CD4-positive, alpha-beta memory T cell (primary cell): ENCODE measurements at regions not wholly inside any gene's neighbourhood (a gene's known extent, or its start where the extent isn't known, plus 50 kb on each side); places are given as distances from the start of the nearest gene placed in this dataset.

Experiments used
- CTCF ChIA-PET: fragments of 350-600 bp; sonication (Branson Sonifier 250); formaldehyde crosslinking; loops from one replicate; lab custom pipeline; 2021; ENCODE audit warnings: inconsistent platforms; ENCODE audit not compliant: partially characterized antibody; lab: Charles Lee
- POLR2A ChIA-PET: fragments of 350-600 bp; sonication (Branson Sonifier 250); formaldehyde crosslinking; loops from one replicate; lab custom pipeline; 2021; ENCODE audit not compliant: partially characterized antibody; lab: Charles Lee
- DNase-seq, 5 donors: peaks; one replicate each; pipeline versions ENCODE4 v3.0.0 to v3.0.0-alpha.2; 2020 to 2022; ENCODE audit warnings: mixed read lengths in 1 of 5
- H3K27ac ChIP-seq: one replicate; pipeline ENCODE4 v1.7.0; 2013; ENCODE audit warnings: low read depth, low read length
- H3K27me3 ChIP-seq: 2 replicates; pipeline ENCODE4 v1.7.0; 2013; ENCODE audit warnings: mild to moderate bottlenecking, low read length, moderate library complexity; ENCODE audit not compliant: insufficient read depth
- H3K36me3 ChIP-seq: 2 replicates; pipeline ENCODE4 v1.7.0; 2013; ENCODE audit warnings: mild to moderate bottlenecking, low read length, moderate library complexity; ENCODE audit not compliant: insufficient read depth
- H3K4me1 ChIP-seq: 2 replicates; pipeline ENCODE4 v1.7.0; 2013; ENCODE audit warnings: mild to moderate bottlenecking, low read length, moderate library complexity; ENCODE audit not compliant: insufficient read depth
- H3K4me3 ChIP-seq, 2 donors: one replicate each; pipeline ENCODE4 v1.7.0; 2013; ENCODE audit warnings: low read length in 2 of 2, mild to moderate bottlenecking in 1 of 2
- H3K9me3 ChIP-seq, 2 donors: one replicate each; pipeline ENCODE4 v1.7.0; 2013; ENCODE audit warnings: low read length in 2 of 2, control low read depth in 1 of 2; ENCODE audit not compliant: control insufficient read depth in 1 of 2
- H3K27ac Mint-ChIP-seq, 7 donors: one replicate each; pipeline ENCODE4 v1.8.0; 2020 to 2021; ENCODE audit warnings: mixed read lengths in 7 of 7, mild to moderate bottlenecking in 6 of 7, inconsistent platforms in 3 of 7, moderate library complexity in 3 of 7
- H3K27me3 Mint-ChIP-seq, 2 donors: one replicate each; pipeline ENCODE4 v1.8.0; 2020 to 2021; ENCODE audit warnings: mixed read lengths in 2 of 2
- H3K36me3 Mint-ChIP-seq, 2 donors: one replicate each; pipeline ENCODE4 v1.8.0; 2020 to 2021; ENCODE audit warnings: mixed read lengths in 2 of 2, inconsistent platforms in 1 of 2, mild to moderate bottlenecking in 1 of 2
- H3K4me1 Mint-ChIP-seq, 4 donors: one replicate each; pipeline ENCODE4 v1.8.0; 2020 to 2021; ENCODE audit warnings: mixed read lengths in 4 of 4, mild to moderate bottlenecking in 1 of 4
- H3K4me3 Mint-ChIP-seq, 8 donors: one replicate each; pipeline ENCODE4 v1.8.0; 2020 to 2021; ENCODE audit warnings: mixed read lengths in 8 of 8, mild to moderate bottlenecking in 7 of 8, moderate library complexity in 6 of 8, inconsistent platforms in 3 of 8
- H3K9me3 Mint-ChIP-seq, 8 donors: one replicate each; pipeline ENCODE4 v1.8.0; 2020 to 2021; ENCODE audit warnings: mixed read lengths in 8 of 8, mild to moderate bottlenecking in 5 of 8, inconsistent platforms in 3 of 8, moderate library complexity in 1 of 8
- intact Hi-C: fragments of 100-400 bp; cut with micrococcal nuclease; formaldehyde crosslinking; loops from one replicate; pipeline ENCODE4 v1.15.1; 2023

DNA sequence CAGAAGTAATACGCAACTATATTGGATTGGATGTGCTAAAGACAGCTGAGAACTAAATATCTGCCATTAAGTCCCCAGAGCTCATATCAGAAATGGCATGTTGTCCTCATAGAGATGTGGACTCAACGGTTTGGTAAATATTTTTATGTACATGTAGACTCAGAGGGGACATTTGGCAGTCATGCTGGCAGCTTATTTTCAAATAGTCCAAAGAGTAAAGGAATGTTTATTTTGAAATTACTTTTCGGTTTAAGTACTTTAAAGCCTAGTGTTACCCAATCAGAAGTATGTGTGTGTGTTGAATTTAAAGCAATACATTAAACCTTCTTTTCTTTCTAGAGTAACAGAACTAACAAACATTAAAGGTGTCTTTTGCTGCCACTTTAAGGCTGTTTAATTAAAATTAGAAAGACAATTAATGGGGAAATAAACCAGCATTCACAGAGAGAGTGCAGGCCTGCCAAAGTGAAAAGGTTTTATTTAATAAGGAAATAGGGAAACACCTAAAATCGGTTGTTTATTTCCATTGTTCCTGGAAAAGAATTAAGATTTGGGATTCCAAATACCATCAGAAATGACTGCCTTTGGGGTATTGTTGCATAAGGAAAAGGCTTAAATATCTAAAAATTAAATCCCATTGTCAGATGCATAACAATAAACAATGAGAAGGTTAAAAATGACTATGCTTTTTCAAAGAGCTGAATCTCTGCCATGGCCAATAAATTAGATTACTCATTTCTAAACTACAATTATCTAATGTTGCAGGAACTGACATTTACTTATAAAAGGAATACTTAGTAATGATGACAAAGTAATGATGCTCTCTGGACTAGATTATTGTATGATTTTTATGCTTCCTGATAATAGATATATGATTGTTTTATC lies 113.4 kb upstream of the AHR start:
- ChIA-PET POLR2A (no interaction called here), CTCF (interaction anchor here (1.0 kb wide), 1 partner anchor 116 kb away, joined by 3 read pairs; no protein-coding TSS in a partner anchor)
- Histone ChIP-seq H3K27ac (no peak overlapping the region), H3K36me3 (no peaks in the 10 kb centered on the region), H3K9me3 (no peaks in the 10 kb centered on the region), H3K4me3 (no peak overlapping the region), H3K27me3 (no peaks in the 10 kb centered on the region), H3K4me1 (peaks cover 11% of the 10 kb centered on the region)
- Mint-ChIP-seq H3K4me3 (no peak overlapping the region), H3K27me3 (no peaks in the 10 kb centered on the region), H3K9me3 (peaks cover 0 to 3% (median 0%) of the 10 kb centered on the region in 8 donors), H3K4me1 (peaks cover 7 to 12% (median 11%) of the 10 kb centered on the region in 4 donors), H3K27ac (peak overlapping the region in 1 of 7 donors; percentile 75), H3K36me3 (peaks cover 0 to 4% of the 10 kb centered on the region in 2 donors)
- intact Hi-C loops, result no loop called here
- no peak for DNase-seq

- H3K4me1 Mint-ChIP-seq, result peaks cover 7 to 12% (median 11%) of the 10 kb centered on the region in 4 donors
- DNase-seq, result no peak
- Histone ChIP-seq H3K4me3 (no peak overlapping the region), H3K4me1 (peaks cover 11% of the 10 kb centered on the region), H3K9me3 (no peaks in the 10 kb centered on the region), H3K27ac (no peak overlapping the region), H3K27me3 (no peaks in the 10 kb centered on the region), H3K36me3 (no peaks in the 10 kb centered on the region)
- ChIA-PET POLR2A (no interaction called here), CTCF (no interaction called here)
- H3K27ac Mint-ChIP-seq, result peak overlapping the region in 2 of 7 donors; percentile 40 to 75
- intact Hi-C loops, result no loop called here
- H3K9me3 Mint-ChIP-seq, result peaks cover 0 to 3% (median 0%) of the 10 kb centered on the region in 8 donors
- H3K4me3 Mint-ChIP-seq, result peak overlapping the region in 3 of 8 donors; percentile 2 to 11 (median 3)
- peaks cover 0 to 4% of the 10 kb centered on the region in 2 donors for H3K36me3 Mint-ChIP-seq
- no peaks in the 10 kb centered on the region for H3K27me3 Mint-ChIP-seq
Observed at GRCh38 chr7:17185690-17186070, 112.8 kb upstream of the AHR start.

GRCh38 chr7:17186745-17187530 lies 111.5 kb upstream of the AHR start:
- H3K4me3 ChIP-seq, result no peak overlapping the region
- Mint-ChIP-seq H3K27me3 (no peaks in the 10 kb centered on the region), H3K4me3 (no peak overlapping the region), H3K27ac (peak overlapping the region in 4 of 7 donors; percentile 14 to 79 (median 53)), H3K4me1 (peaks cover 5 to 12% (median 11%) of the 10 kb centered on the region in 4 donors), H3K36me3 (no peaks in the 10 kb centered on the region), H3K9me3 (peaks cover 0 to 1% (median 0%) of the 10 kb centered on the region in 8 donors)
- CTCF ChIA-PET, result interaction anchor here (1.6 kb wide), 1 partner anchor 124 kb away, joined by 6 read pairs; no protein-coding TSS in a partner anchor
- no peaks in the 10 kb centered on the region for H3K36me3 ChIP-seq
- no peaks in the 10 kb centered on the region for H3K9me3 ChIP-seq
- intact Hi-C loops, result no loop called here
- H3K4me1 ChIP-seq, result peaks cover 11% of the 10 kb centered on the region
- H3K27ac ChIP-seq, result no peak overlapping the region
- POLR2A ChIA-PET, result interaction anchor here (0.6 kb wide), 1 partner anchor 204 kb away, joined by 3 read pairs; no protein-coding TSS in a partner anchor
- no peak for DNase-seq
- H3K27me3 ChIP-seq, result no peaks in the 10 kb centered on the region

GRCh38 chr7:17194656-17195055 lies 103.8 kb upstream of the AHR start:
- Histone ChIP-seq H3K27me3 (no peaks in the 10 kb centered on the region), H3K4me3 (no peak overlapping the region), H3K36me3 (no peaks in the 10 kb centered on the region), H3K27ac (no peak overlapping the region), H3K9me3 (no peaks in the 10 kb centered on the region), H3K4me1 (peaks cover 3% of the 10 kb centered on the region)
- ChIA-PET POLR2A (no interaction called here), CTCF (no interaction called here)
- Mint-ChIP-seq H3K36me3 (no peaks in the 10 kb centered on the region), H3K9me3 (no peaks in the 10 kb centered on the region), H3K4me1 (peaks cover 0 to 7% (median 4%) of the 10 kb centered on the region in 4 donors), H3K27me3 (no peaks in the 10 kb centered on the region), H3K27ac (no peak overlapping the region), H3K4me3 (no peak overlapping the region)
- DNase-seq, result no peak
- intact Hi-C loops, result no loop called here

DNA sequence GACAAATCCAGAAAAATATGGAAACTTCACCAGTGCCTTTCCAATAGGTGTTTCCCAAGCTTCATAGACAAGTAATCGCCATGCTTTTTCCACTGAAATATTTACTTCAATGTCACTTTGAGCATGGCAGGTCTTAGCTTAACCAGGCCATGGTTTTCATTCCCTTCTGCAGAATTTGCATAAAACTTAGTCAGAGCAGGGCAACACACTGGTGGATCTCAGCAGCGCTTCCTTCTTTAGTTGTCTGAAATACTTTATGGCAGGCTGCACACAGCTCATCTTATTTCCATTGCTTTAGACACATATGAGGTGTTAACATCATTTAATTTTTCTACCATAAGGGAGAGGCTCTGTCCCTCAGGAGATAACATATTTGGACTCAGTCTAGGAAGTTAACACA lies 102.9 kb upstream of the AHR start:
- Mint-ChIP-seq H3K4me3 (no peak overlapping the region), H3K27me3 (no peaks in the 10 kb centered on the region), H3K4me1 (peaks cover 0 to 7% (median 4%) of the 10 kb centered on the region in 4 donors), H3K36me3 (no peaks in the 10 kb centered on the region), H3K9me3 (no peaks in the 10 kb centered on the region), H3K27ac (no peak overlapping the region)
- POLR2A ChIA-PET, result no interaction called here
- CTCF ChIA-PET, result interaction anchor here (1.6 kb wide), 1 partner anchor 18 kb away, joined by 5 read pairs; no protein-coding TSS in a partner anchor
- no peaks in the 10 kb centered on the region for H3K9me3 ChIP-seq
- no peaks in the 10 kb centered on the region for H3K27me3 ChIP-seq
- DNase-seq, result no peak
- H3K4me1 ChIP-seq, result peaks cover 3% of the 10 kb centered on the region
- no peaks in the 10 kb centered on the region for H3K36me3 ChIP-seq
- intact Hi-C loops, result no loop called here
- H3K27ac ChIP-seq, result no peak overlapping the region
- no peak overlapping the region for H3K4me3 ChIP-seq

- no peaks in the 10 kb centered on the region for H3K36me3 Mint-ChIP-seq
- H3K9me3 Mint-ChIP-seq, result peaks cover 0 to 1% (median 0%) of the 10 kb centered on the region in 8 donors
- intact Hi-C loops, result no loop called here
- no peak overlapping the region for H3K4me3 Mint-ChIP-seq
- H3K27me3 Mint-ChIP-seq, result no peaks in the 10 kb centered on the region
- Histone ChIP-seq H3K27me3 (no peaks in the 10 kb centered on the region), H3K4me1 (no peaks in the 10 kb centered on the region), H3K36me3 (no peaks in the 10 kb centered on the region), H3K4me3 (no peak overlapping the region), H3K27ac (no peak overlapping the region), H3K9me3 (no peaks in the 10 kb centered on the region)
- peak overlapping the region in 1 of 7 donors; percentile 43 for H3K27ac Mint-ChIP-seq
- CTCF ChIA-PET, result interaction anchor here (1.0 kb wide), 1 partner anchor 8 kb away, joined by 3 read pairs; no protein-coding TSS in a partner anchor
- POLR2A ChIA-PET, result no interaction called here
- no peak for DNase-seq
- H3K4me1 Mint-ChIP-seq, result peaks cover 0 to 7% (median 0%) of the 10 kb centered on the region in 4 donors
Observed at GRCh38 chr7:17205910-17206309, 92.5 kb upstream of the AHR start.
